ES-I3 (cell line): ENCODE measurements at regions not wholly inside any gene's neighbourhood (a gene's known extent, or its start where the extent isn't known, plus 50 kb on each side); places are given as distances from the start of the nearest gene placed in this dataset.
"Not testable (repeated sequence)": the region's sequence is repeated elsewhere in the genome, so short reads cannot be mapped to it uniquely, and the experiment has no call there.

Experiments used
- H3K36me3 ChIP-seq: 2 replicates; pipeline ENCODE4 v1.6.1; 2013; ENCODE audit warnings: mild to moderate bottlenecking, low read length, control low read depth, moderate library complexity; ENCODE audit not compliant: insufficient read depth
- H3K4me1 ChIP-seq: 2 replicates; pipeline ENCODE4 v1.6.1; 2013; ENCODE audit warnings: mild to moderate bottlenecking, control low read depth, low read length; ENCODE audit not compliant: insufficient read depth
- H3K9ac ChIP-seq: 2 replicates; pipeline ENCODE4 v1.6.1; 2013; ENCODE audit warnings: low read depth, mild to moderate bottlenecking, low read length, moderate library complexity
- H3K9me3 ChIP-seq: 2 replicates; pipeline ENCODE4 v1.6.1; 2013; ENCODE audit warnings: mild to moderate bottlenecking, low read length, moderate library complexity; ENCODE audit not compliant: control insufficient read depth, insufficient read depth

DNA sequence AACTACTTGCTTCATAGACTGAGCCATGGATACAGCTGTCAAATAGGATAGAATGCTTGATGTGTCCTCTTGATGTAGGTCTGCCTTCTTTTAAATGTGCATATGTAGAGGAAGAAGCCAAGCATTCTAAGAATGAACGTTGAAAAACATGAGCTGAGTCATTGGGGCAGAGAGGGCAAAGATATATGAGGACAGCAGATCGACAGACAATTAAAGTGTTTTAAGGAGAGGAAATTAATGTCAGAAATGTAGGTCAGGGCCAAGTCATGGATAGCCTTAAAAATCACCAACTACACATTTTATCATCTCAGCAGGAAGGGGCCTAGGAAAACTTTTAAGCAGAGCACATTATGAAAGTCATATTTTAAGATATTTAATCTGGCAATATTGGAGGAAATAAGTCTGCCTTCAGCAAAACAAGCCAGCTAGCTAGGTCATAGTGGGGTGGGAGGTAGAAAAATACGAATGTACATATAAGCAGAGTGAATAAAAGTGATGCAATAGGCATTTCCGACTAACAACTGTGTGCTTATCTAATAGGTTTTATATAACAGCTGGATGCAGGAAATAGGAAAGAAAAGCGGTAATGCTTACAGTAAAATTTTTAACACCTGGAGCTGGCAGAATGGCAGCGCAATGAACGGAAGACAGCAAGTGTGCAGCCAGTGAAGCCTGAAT, 638.3 kb upstream of the TPK1 start:
- H3K36me3 ChIP-seq = no peaks in the 10 kb centered on the region
- H3K9me3 ChIP-seq = no peaks in the 10 kb centered on the region
- H3K4me1 ChIP-seq = no peaks in the 10 kb centered on the region
- H3K9ac ChIP-seq = no peak overlapping the region

DNA sequence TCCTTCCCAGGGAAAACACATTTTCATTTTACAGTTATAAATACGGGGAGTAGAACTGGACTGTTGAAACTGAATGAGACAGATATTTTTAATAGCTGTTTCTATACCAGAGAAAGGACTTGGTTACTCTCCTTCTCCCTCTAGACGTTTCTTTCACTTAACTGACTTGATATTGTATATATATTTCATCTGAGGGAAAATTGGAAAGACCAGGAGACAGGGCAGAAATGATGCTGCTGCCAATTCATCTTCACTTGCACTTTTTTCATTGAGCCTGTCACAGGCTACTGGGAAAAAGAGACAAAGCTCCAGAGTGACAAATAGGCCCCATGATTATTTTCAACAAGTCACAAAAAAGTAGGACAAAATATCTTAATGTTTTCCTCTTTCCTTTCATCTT, 636.0 kb upstream of the TPK1 start:
- Histone ChIP-seq H3K36me3 (no peaks in the 10 kb centered on the region), H3K9ac (no peak overlapping the region), H3K4me1 (no peaks in the 10 kb centered on the region), H3K9me3 (no peaks in the 10 kb centered on the region)

DNA sequence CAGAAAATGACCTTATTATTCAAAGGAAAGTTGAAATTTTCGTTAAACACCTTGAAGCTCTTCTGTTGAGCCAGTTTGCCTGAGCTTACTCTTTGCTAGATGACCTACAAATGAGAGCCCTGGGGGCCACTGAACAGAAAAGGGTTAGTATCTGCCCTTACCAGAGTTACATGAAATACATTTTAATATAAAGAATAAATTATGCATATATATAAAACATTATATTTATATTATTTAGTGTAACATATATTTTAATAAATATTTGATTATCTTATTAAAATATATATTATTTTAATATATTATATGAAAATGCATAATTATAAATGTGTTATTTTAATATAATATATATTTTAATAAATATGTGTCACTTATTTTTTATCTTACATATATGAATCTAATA, 628.4 kb upstream of the TPK1 start:
- Histone ChIP-seq H3K4me1 (no peaks in the 10 kb centered on the region), H3K9me3 (no peaks in the 10 kb centered on the region), H3K36me3 (no peaks in the 10 kb centered on the region), H3K9ac (no peak overlapping the region)

DNA sequence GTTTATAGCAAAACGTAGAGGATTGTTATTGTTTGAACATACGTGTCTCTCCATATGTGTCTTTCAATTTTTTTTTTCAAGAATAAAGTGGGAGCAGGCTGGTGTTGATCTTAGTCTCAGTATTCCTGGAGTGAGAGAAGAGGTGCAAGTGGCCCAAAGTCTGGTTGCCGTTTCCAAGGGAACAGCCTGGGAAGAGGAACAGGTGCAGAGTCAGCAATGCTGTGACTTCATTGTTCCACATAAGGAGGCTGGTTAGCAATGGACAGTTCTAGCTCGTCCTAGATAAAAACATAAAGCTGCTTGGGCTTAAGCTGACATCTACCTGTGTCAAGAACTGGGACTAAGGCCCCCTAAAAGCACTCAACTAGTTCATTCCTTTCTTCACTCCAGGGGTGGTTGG, 626.6 kb upstream of the TPK1 start:
- Histone ChIP-seq H3K4me1 (no peaks in the 10 kb centered on the region), H3K9me3 (no peaks in the 10 kb centered on the region)

DNA sequence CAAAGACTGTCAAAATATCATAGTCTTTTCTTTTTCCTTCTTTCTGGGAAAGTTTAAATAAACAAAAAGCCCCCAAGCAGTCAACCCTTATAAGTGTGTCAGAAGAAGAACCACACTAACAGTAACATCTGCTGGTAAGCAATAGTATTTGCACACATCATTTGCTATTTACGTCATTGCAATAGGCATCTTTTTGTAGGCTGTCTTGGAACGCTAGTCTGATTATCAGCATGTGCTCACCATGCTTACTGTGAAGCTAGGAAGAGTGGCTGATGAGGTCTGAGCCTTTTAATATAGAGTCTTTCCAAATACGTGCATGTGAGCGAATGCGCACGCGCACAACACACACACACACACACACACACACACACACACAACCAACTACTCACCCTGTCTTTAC, 599.0 kb upstream of the TPK1 start:
- H3K9ac ChIP-seq = no peak overlapping the region
- H3K9me3 ChIP-seq = no peaks in the 10 kb centered on the region
- H3K4me1 ChIP-seq = no peaks in the 10 kb centered on the region
- no peaks in the 10 kb centered on the region for H3K36me3 ChIP-seq

More for the DNA sequence above, 626.6 kb upstream of the TPK1 start:
- Histone ChIP-seq H3K36me3 (no peaks in the 10 kb centered on the region), H3K9ac (no peak overlapping the region)

DNA sequence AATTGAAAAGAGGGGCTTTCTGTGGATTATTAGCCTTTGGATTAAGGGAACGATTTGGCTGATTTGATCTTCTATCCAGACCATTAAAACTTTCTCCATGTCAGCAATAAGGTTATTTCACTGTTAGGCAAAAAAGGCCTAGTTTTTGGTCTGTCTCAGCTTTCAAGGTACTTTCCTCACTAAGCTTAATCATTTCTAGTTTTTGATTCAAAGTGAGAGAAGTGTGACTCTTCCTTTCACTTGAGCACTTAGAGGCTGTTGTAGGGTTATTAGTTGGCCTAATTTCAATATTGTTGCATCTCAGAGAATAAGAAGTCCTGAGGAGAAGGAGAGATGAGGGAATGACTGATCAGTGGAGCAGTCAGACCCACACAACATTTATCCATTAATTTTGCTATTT, 596.0 kb upstream of the TPK1 start:
- no peak overlapping the region for H3K9ac ChIP-seq
- no peaks in the 10 kb centered on the region for H3K36me3 ChIP-seq
- H3K4me1 ChIP-seq = no peaks in the 10 kb centered on the region
- no peaks in the 10 kb centered on the region for H3K9me3 ChIP-seq

DNA sequence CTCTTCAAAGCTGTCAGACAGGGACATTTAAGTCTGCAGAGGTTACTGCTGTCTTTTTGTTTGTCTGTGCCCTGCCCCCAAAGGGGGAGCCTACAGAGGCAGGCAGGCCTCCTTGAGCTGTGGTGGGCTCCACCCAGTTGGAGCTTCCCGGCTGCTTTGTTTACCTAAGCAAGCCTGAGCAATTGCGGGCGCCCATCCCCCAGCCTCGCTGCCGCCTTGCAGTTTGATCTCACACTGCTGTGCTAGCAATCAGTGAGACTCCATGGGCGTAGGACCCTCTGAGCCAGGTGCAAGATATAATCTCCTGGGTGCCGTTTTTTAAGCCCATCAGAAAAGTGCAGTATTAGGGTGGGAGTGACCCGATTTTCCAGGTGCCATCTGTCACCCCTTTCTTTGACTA, 582.6 kb upstream of the TPK1 start:
- not testable (repeated sequence) for H3K36me3 ChIP-seq, H3K4me1 ChIP-seq, H3K9ac ChIP-seq, H3K9me3 ChIP-seq

DNA sequence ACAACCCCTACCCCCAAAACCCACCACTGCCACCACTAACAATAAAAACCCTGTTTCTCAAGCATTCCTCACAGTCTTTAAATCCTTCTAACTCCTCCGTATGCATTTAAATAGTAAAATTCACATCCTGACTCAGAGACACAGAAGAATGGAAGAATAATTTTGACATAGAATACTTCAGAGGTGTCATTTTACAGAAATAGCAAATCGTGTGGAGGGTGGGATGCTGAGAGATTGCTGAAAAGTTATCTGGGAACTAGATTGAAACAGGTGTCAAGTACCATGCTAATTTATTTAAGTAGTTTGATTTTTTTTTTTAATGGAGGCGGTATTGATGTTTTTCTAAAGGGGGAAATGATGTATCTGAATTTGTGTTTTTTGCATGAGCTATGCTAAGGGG, 575.2 kb upstream of the TPK1 start:
- Histone ChIP-seq H3K36me3 (no peaks in the 10 kb centered on the region), H3K9me3 (no peaks in the 10 kb centered on the region), H3K4me1 (no peaks in the 10 kb centered on the region), H3K9ac (no peak overlapping the region)

DNA sequence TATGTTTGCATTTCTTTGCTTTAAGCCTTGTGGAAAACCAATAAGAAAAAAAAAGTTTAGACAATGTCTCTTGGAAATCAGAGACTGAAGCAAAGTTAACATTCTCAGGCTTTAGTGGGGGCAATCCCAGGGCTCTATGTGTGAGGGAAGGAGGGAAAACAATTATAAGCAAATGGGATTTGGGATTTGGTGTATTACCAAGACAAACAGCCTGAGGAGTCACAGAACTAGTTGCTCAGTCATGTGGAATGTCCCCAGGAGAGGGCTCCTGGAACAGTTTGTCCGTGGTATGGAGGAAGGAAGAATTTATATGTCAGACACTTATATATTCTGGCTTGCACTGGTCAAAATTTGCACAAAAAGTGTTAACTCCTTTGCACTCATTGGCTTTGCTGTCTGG, 562.9 kb upstream of the TPK1 start:
- Histone ChIP-seq H3K36me3 (no peaks in the 10 kb centered on the region), H3K4me1 (no peaks in the 10 kb centered on the region), H3K9ac (no peak overlapping the region), H3K9me3 (peaks cover 6% of the 10 kb centered on the region; the same call in 1 of the 2 replicates)

DNA sequence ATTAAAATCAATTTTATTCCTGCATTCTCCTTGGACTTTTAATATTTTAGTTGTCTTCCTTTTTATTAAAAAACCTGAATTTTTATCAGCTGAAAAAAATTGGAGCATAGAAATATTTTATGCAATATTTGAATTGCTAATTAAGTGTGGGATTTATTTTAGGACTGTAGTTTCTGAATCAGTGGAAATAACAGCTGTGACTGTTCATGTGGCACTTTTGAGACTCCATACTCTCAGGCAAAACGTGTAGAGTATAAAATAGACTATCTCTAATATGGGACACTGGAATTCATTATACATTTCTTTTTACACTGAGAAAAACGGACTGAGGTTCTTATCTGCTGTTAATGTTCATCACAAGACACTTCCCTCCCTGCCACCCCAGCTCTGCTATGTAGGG, 558.3 kb upstream of the TPK1 start:
- Histone ChIP-seq H3K4me1 (no peaks in the 10 kb centered on the region), H3K36me3 (no peaks in the 10 kb centered on the region), H3K9me3 (peaks cover 2% of the 10 kb centered on the region; the same call in 1 of the 2 replicates), H3K9ac (no peak overlapping the region)

DNA sequence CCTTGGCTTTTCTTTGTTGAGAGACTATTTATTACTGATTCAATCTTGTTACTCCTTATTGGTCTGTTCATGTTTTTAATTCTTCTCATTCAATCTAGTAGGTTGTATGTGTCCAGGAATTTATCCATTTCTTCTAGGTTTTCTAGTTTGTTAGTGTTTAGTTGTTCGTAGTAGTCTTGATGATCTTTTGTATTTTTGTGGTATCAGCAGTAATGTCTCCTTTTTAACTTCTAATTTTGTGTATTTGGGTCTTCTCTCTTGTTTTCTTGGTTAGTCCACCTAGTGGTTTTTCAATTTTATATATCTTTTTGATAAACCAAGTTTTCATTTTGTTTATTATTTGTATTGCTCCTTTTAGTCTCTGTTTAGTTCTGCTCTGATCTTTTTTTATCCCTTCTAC, 546.9 kb upstream of the TPK1 start:
- no peaks in the 10 kb centered on the region; the same call in 1 of the 2 replicates for H3K9me3 ChIP-seq
- no peaks in the 10 kb centered on the region for H3K4me1 ChIP-seq
- no peak overlapping the region for H3K9ac ChIP-seq
- H3K36me3 ChIP-seq = no peaks in the 10 kb centered on the region

DNA sequence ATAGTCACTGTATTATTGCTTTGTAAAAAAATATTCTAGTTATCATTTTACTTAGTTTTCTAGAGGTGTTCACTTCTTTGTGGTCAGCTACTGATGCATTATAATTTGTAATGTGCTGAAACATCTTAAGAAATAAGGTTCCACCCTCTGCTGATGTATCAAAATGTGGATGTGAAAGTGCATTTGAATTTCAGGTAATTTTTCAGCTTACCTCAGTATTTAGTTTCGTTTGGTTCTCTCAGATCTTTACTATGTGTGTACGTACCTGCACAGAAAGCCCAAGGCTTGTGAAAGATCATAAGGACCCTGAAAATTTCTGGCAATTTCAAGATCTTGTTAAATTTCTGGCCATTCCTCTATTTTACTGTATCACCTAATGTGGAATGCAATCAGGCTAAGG, 542.3 kb upstream of the TPK1 start:
- Histone ChIP-seq H3K9ac (no peak overlapping the region), H3K36me3 (no peaks in the 10 kb centered on the region), H3K4me1 (no peaks in the 10 kb centered on the region), H3K9me3 (no peaks in the 10 kb centered on the region)

DNA sequence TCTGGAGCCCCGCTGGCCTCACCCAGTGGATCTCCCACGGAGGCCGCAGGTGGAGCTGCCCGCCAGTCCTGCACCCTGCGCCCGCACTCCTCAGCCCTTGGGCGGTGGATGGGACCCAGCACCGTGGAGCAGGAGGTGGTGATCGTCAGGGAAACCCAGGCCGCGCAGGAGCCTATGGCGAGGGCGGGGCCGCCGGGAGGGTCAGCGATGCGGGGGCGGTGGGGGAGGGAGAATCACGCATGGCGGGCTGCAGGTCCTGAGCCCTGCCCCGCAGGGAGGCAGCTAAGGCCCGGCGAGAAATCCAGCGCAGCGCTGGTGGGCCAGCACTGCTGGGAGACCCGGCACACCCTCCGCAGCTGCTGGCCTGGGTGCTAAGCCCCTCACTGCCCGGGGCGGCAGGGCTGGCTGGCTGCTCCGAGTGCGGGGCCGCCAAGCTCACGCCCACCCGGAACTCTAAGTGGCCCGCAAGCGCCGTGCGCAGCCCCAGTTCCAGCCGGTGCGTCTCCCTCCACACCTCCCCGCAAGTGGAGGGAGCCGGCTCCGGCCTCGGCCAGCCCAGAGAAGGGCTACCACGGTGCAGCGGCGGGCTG, 524.8 kb upstream of the TPK1 start:
- Histone ChIP-seq H3K9ac (no peak overlapping the region), H3K9me3 (no peaks in the 10 kb centered on the region), H3K4me1 (no peaks in the 10 kb centered on the region), H3K36me3 (no peaks in the 10 kb centered on the region)

DNA sequence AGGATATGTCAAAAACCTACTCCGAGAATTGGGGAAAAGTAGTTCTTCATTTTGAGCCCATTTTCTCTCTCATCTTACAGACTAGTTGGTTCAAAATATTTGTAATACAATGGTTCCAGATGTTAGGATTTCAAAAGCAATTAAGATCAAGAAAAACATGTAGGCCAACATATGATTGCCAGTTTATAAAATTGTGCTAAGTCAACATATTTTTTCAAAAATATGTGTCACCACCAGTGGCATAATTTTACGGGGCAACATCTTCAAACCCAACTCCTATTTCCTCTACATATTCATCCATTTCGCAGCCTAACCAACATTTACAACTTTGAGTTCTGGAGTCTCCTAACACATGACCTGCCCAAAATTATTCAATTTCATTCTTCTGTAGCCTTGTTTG, 514.5 kb upstream of the TPK1 start:
- Histone ChIP-seq H3K36me3 (no peaks in the 10 kb centered on the region), H3K9ac (no peak overlapping the region), H3K4me1 (no peaks in the 10 kb centered on the region), H3K9me3 (no peaks in the 10 kb centered on the region)

DNA sequence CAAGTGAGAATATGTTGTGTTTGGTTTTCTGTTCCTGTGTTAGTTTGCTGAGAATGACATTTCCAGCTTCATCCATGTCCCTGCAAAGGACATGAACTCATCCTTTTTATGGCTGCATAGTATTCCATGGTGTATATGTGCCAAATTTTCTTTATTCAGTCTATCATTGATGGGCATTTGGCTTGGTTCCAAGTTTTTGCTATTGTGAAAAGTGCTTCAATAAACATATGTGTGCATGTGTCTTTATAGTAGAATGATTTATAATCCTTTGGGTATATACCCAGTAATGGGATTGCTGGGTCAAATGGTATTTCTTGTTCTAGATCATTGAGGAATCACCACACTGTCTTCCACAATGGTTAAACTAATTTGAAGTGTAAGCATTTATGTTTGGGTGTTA, 513.6 kb upstream of the TPK1 start:
- not testable (repeated sequence) for H3K4me1 ChIP-seq, H3K9ac ChIP-seq, H3K9me3 ChIP-seq, H3K36me3 ChIP-seq
